GM12878 (cell line): ENCODE measurements at regions not wholly inside any gene's neighbourhood (a gene's known extent, or its start where the extent isn't known, plus 50 kb on each side); places are given as distances from the start of the nearest gene placed in this dataset.

Source experiments
- ATAC-seq: fragments of 200-7000 bp; cut with Tn5 transposase; 3 replicates; pipeline ENCODE4 v1.9.1; 2020; ENCODE audit warnings: mild to moderate bottlenecking, moderate library complexity
- BruUV-seq: library from RNA; stranded (reverse); fragments of 400-500 nt; replicated peaks from 2 replicates; lab custom pipeline; 2021; lab: Mats Ljungman, UMichigan
- CTCF ChIA-PET: fragments of 300-600 bp; sonication (Branson Sonifier 250); formaldehyde crosslinking; extraction: SDS; loops from one replicate; lab custom pipeline; 2021; ENCODE audit warnings: inconsistent platforms; lab: Yijun Ruan, JAX
- POLR2A ChIA-PET: fragments of 350-600 bp; formaldehyde crosslinking; extraction: SDS; loops from one replicate; lab custom pipeline; 2021; ENCODE audit warnings: inconsistent platforms; lab: Charles Lee
- RAD21 ChIA-PET: fragments of 300-600 bp; sonication (Branson Sonifier 250); formaldehyde crosslinking; loops from one replicate; lab custom pipeline; 2023; ENCODE audit warnings: antibody characterized with exemption; ENCODE audit not compliant: unreplicated experiment; lab: Charles Lee
- SMC1A ChIA-PET: fragments of 300-600 bp; sonication (Branson Sonifier 250); formaldehyde crosslinking; loops from one replicate; lab custom pipeline; 2023; ENCODE audit not compliant: unreplicated experiment, uncharacterized antibody; lab: Charles Lee
- DNase-seq: peaks from one replicate; pipeline ENCODE4 v3.0.0-alpha.2; 2011; ENCODE audit warnings: low read depth, low spot score
- FAIRE-seq: peaks from 3 replicates; lab custom pipeline; 2011; peaks lifted over from hg19 to GRCh38; lab: Jason Lieb, UNC
- H2AFZ ChIP-seq: 2 replicates; pipeline ENCODE4 v1.6.0; 2011; ENCODE audit warnings: low read depth, low read length, control low read depth; ENCODE audit not compliant: control insufficient read depth
- H3K27ac ChIP-seq: 2 replicates; pipeline ENCODE4 v1.5.1; 2011; ENCODE audit warnings: control low read depth; ENCODE audit not compliant: control insufficient read depth, insufficient read depth
- H3K27me3 ChIP-seq, 2 experiments: replicated peaks in 1 of 2; 2 replicates each; pipeline versions ENCODE4 v1.6.0 to v1.6.1; 2011; ENCODE audit warnings: low read length in 1 of 2; ENCODE audit not compliant: control insufficient read depth in 2 of 2, insufficient read depth in 2 of 2
- H3K36me3 ChIP-seq, 2 experiments: 2 replicates each; pipeline ENCODE4 v1.5.1; 2011; ENCODE audit warnings: low read length in 1 of 2; ENCODE audit not compliant: control insufficient read depth in 2 of 2, insufficient read depth in 2 of 2
- H3K4me1 ChIP-seq: 2 replicates; pipeline ENCODE4 v1.6.1; 2011; ENCODE audit warnings: mild to moderate bottlenecking, low read length, moderate library complexity, mixed read lengths; ENCODE audit not compliant: control insufficient read depth, insufficient read depth
- H3K4me2 ChIP-seq: 2 replicates; pipeline ENCODE4 v1.6.0; 2011; ENCODE audit warnings: control low read depth; ENCODE audit not compliant: control insufficient read depth, insufficient read depth
- H3K4me3 ChIP-seq: fragments of 200-600 bp; sonication (generic); 2 replicates; pipeline ENCODE4 v1.5.1; 2016
- H3K79me2 ChIP-seq: 2 replicates; pipeline ENCODE4 v1.6.0; 2011; ENCODE audit warnings: low read length; ENCODE audit not compliant: control insufficient read depth, insufficient read depth
- H3K9ac ChIP-seq: 2 replicates; pipeline ENCODE4 v1.8.0; 2011; ENCODE audit warnings: low read length, control low read depth, mixed read lengths; ENCODE audit not compliant: control insufficient read depth, insufficient read depth
- H3K9me3 ChIP-seq: replicated peaks from 3 replicates; pipeline ENCODE4 v1.5.1; 2011; ENCODE audit warnings: mild to moderate bottlenecking, low read length; ENCODE audit not compliant: control insufficient read depth, insufficient read depth
- H4K20me1 ChIP-seq: 2 replicates; pipeline ENCODE4 v1.6.0; 2011; ENCODE audit not compliant: control insufficient read depth, insufficient read depth
- E2F8 ChIP-seq: fragments of 450-650 bp; IDR thresholded peaks from 2 replicates; pipeline ENCODE4 v1.6.1; 2018; ENCODE audit warnings: mild to moderate bottlenecking, low read depth, moderate library complexity; ENCODE audit not compliant: partially characterized antibody
- ETV6 ChIP-seq, 2 experiments: fragments of 450-650 bp in 1 of 2; IDR thresholded peaks in 1 of 2; conservative IDR thresholded peaks in 1 of 2; 2 replicates each; pipeline ENCODE4 v1.6.1; 2014; ENCODE audit warnings: antibody characterized with exemption in 1 of 2, borderline replicate concordance in 1 of 2, low read depth in 1 of 2, mild to moderate bottlenecking in 1 of 2, moderate library complexity in 1 of 2
- JUND ChIP-seq: IDR thresholded peaks from 2 replicates; pipeline ENCODE4 v1.6.1; 2012; ENCODE audit warnings: low read depth, mild to moderate bottlenecking, low read length, improper control_type of control experiment, moderate library complexity
- MLLT1 ChIP-seq: fragments of 450-650 bp; IDR thresholded peaks from 2 replicates; pipeline ENCODE4 v1.6.1; 2016; ENCODE audit warnings: mild to moderate bottlenecking
- RB1 ChIP-seq: fragments of 450-650 bp; formaldehyde crosslinking; IDR thresholded peaks from 2 replicates; pipeline ENCODE4 v1.6.1; 2017; ENCODE audit warnings: mild to moderate bottlenecking, borderline replicate concordance
- RBBP5 ChIP-seq: fragments of 200-600 bp; sonication (generic); conservative IDR thresholded peaks from 2 replicates; pipeline ENCODE4 v1.6.1; 2016
- STAT3 ChIP-seq: IDR thresholded peaks from 2 replicates; pipeline ENCODE4 v1.6.1; 2011; ENCODE audit warnings: low read depth, low read length, improper control_type of control experiment
- SUPT20H ChIP-seq: IDR thresholded peaks from 2 replicates; pipeline ENCODE4 v1.6.1; 2011; ENCODE audit warnings: low read depth, mild to moderate bottlenecking, low read length, moderate library complexity, borderline replicate concordance; ENCODE audit not compliant: control insufficient read depth
- WRNIP1 ChIP-seq: IDR thresholded peaks from 2 replicates; pipeline ENCODE4 v1.6.1; 2011; ENCODE audit warnings: low read depth, low read length, improper control_type of control experiment, borderline replicate concordance
- ZBED1 ChIP-seq: IDR thresholded peaks from 2 replicates; pipeline ENCODE4 v1.6.1; 2016; ENCODE audit warnings: borderline replicate concordance
- ZNF384 ChIP-seq: IDR thresholded peaks from 2 replicates; pipeline ENCODE4 v1.6.1; 2012; ENCODE audit warnings: low read depth, mild to moderate bottlenecking, low read length, improper control_type of control experiment, borderline replicate concordance
- ZNF687 ChIP-seq: fragments of 450-650 bp; IDR thresholded peaks from 2 replicates; pipeline ENCODE4 v1.6.1; 2017; ENCODE audit warnings: mild to moderate bottlenecking, moderate library complexity
- ZSCAN29 ChIP-seq: fragments of 450-650 bp; IDR thresholded peaks from 2 replicates; pipeline ENCODE4 v1.6.1; 2017; ENCODE audit warnings: mild to moderate bottlenecking, moderate library complexity
- WGBS: methylation state at CpG from one replicate; pipeline ENCODE4 v1.1.6; 2016; ENCODE audit warnings: low lambda C conversion rate; ENCODE audit not compliant: insufficient replicate concordance, insufficient coverage; ENCODE audit errors: missing lambda C conversion rate; 5-methylcytosine and 5-hydroxymethylcytosine counted together
- in situ Hi-C: fragments of 300-500 bp; cut with MboI; formaldehyde crosslinking; loops from 9 replicates; pipeline ENCODE4 v1.14.3; 2018; ENCODE audit warnings: mixed read lengths
- intact Hi-C: fragments of 100-400 bp; cut with micrococcal nuclease; formaldehyde crosslinking; loops from one replicate; pipeline ENCODE4 v1.14.2; 2022; ENCODE audit not compliant: unreplicated experiment

- TF ChIP-seq STAT3, result no peak
- TF ChIP-seq ZBED1, result no peak
- TF ChIP-seq RB1, result no peak
- TF ChIP-seq ZSCAN29, result no peak
Measured at GRCh38 chr2:238684362-238685326, 163.2 kb upstream of the TWIST2 start (continued).

GRCh38 chr2:238685327-238685709 lies 162.6 kb upstream of the TWIST2 start:
- ATAC-seq (no peak), FAIRE-seq (no peak), DNase-seq (no peak)
- intact Hi-C loops, result no loop called here
- H3K27me3 ChIP-seq, result peaks cover 0 to 3% of the 10 kb centered on the region in 2 experiments; a peak in 3 of 4 replicates
- H3K4me3 ChIP-seq, result no peak overlapping the region
- H3K79me2 ChIP-seq, result no peaks in the 10 kb centered on the region
- ChIA-PET CTCF (no interaction called here), POLR2A (no interaction called here), RAD21 (no interaction called here), SMC1A (interaction anchor here (0.8 kb wide), 1 partner anchor 23 kb away, joined by 3 read pairs; no protein-coding TSS in a partner anchor)
- BruUV-seq, result no TSS peak
- H2AFZ ChIP-seq, result no peak overlapping the region
- no peaks in the 10 kb centered on the region for H3K36me3 ChIP-seq
- H3K9me3 ChIP-seq, result no peaks in the 10 kb centered on the region
- no peaks in the 10 kb centered on the region for H3K4me1 ChIP-seq
- no peak overlapping the region for H3K27ac ChIP-seq
- H3K9ac ChIP-seq, result no peak overlapping the region
- H3K4me2 ChIP-seq, result no peak overlapping the region
- in situ Hi-C loops, result no loop called here
- no peaks in the 10 kb centered on the region for H4K20me1 ChIP-seq
- WGBS, result 16% methylated on average over 4 of the region's 4 CpGs
- no peak for TF ChIP-seq WRNIP1
- TF ChIP-seq MLLT1, result no peak
- no peak for TF ChIP-seq SUPT20H
- TF ChIP-seq RBBP5, result no peak
- no peak for TF ChIP-seq ZNF384
- no peak for TF ChIP-seq ETV6 (conservative IDR thresholded peaks at IDR 0.05 in 1 of 2, IDR thresholded peaks at IDR 0.05 in 1 of 2; ENCODE audit: borderline replicate concordance in 1 of 2, low read depth in 1 of 2)
- TF ChIP-seq ZNF687, result no peak
- TF ChIP-seq E2F8, result no peak
- TF ChIP-seq JUND, result no peak
